ENCODE measurements at regions not wholly inside any gene's neighbourhood (a gene's known extent, or its start where the extent isn't known, plus 50 kb on each side); places are given as distances from the start of the nearest gene placed in this dataset.

GRCh38 chr5:63245271-63245670 is 666.7 kb downstream of the LRRC70 start:
- TF ChIP-seq, protein P1, sequence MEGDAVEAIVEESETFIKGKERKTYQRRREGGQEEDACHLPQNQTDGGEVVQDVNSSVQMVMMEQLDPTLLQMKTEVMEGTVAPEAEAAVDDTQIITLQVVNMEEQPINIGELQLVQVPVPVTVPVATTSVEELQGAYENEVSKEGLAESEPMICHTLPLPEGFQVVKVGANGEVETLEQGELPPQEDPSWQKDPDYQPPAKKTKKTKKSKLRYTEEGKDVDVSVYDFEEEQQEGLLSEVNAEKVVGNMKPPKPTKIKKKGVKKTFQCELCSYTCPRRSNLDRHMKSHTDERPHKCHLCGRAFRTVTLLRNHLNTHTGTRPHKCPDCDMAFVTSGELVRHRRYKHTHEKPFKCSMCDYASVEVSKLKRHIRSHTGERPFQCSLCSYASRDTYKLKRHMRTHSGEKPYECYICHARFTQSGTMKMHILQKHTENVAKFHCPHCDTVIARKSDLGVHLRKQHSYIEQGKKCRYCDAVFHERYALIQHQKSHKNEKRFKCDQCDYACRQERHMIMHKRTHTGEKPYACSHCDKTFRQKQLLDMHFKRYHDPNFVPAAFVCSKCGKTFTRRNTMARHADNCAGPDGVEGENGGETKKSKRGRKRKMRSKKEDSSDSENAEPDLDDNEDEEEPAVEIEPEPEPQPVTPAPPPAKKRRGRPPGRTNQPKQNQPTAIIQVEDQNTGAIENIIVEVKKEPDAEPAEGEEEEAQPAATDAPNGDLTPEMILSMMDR (IDR thresholded peaks at IDR 0.05; ENCODE audit: low read length), result no peak
- no peak for TF ChIP-seq EZH2 (optimal IDR thresholded peaks at IDR 0.05; ENCODE audit: low read depth, low read length)
- no peak for TF ChIP-seq EZH2phosphoT487 (IDR thresholded peaks at IDR 0.05; ENCODE audit: low read length)
